ENCODE measurements at regions not wholly inside any gene's neighbourhood (a gene's known extent, or its start where the extent isn't known, plus 50 kb on each side); places are given as distances from the start of the nearest gene placed in this dataset.

DNA sequence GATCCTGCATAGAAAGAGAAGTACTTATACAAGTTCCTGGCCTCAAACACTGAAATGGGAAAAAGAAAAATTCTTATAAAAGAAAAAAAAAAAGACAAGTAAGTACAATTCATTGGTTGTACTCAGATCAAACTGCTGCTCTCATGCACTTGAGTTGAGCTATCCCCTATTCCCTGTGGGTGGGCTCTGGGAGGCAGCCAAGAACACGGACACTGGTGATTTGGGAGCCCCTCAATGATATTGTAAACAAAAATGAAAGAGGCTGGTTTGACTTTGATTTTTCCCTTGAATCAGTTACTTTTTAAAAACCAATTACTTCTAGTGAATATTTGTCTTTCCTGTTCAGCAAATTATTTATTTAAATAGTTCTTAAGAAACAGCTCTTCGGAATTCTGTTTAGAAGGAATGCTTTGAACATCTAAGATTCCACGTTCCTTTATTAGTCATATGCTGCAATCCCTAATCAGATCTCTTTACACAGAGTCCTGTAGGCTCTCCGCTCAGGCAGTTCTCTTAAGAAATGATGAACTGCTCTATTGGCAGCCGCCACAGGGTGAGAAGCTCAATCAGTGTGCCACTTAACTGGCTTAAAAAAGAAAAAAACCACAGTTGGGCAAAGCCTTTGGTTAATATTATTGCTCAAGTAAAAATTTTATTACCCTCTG, 225.1 kb downstream of the TMEM182 start:
- no peak for TF ChIP-seq EZH2phosphoT487 (IDR thresholded peaks at IDR 0.05; ENCODE audit: low read depth)
- TF ChIP-seq, protein P1, sequence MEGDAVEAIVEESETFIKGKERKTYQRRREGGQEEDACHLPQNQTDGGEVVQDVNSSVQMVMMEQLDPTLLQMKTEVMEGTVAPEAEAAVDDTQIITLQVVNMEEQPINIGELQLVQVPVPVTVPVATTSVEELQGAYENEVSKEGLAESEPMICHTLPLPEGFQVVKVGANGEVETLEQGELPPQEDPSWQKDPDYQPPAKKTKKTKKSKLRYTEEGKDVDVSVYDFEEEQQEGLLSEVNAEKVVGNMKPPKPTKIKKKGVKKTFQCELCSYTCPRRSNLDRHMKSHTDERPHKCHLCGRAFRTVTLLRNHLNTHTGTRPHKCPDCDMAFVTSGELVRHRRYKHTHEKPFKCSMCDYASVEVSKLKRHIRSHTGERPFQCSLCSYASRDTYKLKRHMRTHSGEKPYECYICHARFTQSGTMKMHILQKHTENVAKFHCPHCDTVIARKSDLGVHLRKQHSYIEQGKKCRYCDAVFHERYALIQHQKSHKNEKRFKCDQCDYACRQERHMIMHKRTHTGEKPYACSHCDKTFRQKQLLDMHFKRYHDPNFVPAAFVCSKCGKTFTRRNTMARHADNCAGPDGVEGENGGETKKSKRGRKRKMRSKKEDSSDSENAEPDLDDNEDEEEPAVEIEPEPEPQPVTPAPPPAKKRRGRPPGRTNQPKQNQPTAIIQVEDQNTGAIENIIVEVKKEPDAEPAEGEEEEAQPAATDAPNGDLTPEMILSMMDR (IDR thresholded peaks at IDR 0.05; ENCODE audit: low read depth, low read length) = no peak
- H3K36me3 ChIP-seq (replicated peaks; ENCODE audit: low read depth, low read length) = no peaks in the 10 kb centered on the region

DNA sequence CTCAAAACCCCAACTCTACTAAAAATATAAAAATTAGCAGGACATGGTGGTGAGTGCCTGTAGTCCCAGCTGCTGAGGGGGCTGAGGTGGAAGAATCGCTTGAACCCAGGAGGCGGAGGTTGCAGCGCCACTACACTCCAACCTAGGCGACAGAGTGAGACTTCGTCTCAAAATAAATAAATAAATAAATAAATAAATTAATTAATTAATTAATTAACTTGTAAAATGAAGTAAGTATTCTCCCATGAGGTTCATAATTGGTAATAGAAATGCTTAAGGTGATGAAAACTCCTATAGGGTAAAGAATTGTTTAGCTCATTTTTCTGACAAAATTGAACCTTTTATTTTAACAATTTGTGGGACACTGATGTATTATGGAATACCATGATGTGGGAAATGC, 230.8 kb downstream of the TMEM182 start:
- H3K9ac ChIP-seq (ENCODE audit: low read length) = no peak overlapping the region
- H4K20me1 ChIP-seq (ENCODE audit: insufficient read depth, low read length) = no peaks in the 10 kb centered on the region
- TF ChIP-seq, protein P1 (IDR thresholded peaks at IDR 0.05; ENCODE audit: low read depth, low read length) = no peak
- no peak for TF ChIP-seq EZH2phosphoT487 (IDR thresholded peaks at IDR 0.05; ENCODE audit: low read depth)
- no peaks in the 10 kb centered on the region for H3K4me1 ChIP-seq (ENCODE audit: low read length)
- H3K79me2 ChIP-seq (ENCODE audit: low read length) = no peaks in the 10 kb centered on the region
- no peaks in the 10 kb centered on the region for H3K36me3 ChIP-seq (replicated peaks; ENCODE audit: low read depth, low read length)
- no peak overlapping the region for H3K27ac ChIP-seq (ENCODE audit: low read length)
- no peak overlapping the region for H3K4me3 ChIP-seq (ENCODE audit: low read length)
- H3K27me3 ChIP-seq (ENCODE audit: low read depth, low read length) = peaks cover 44% of the 10 kb centered on the region
- H3K9me3 ChIP-seq (ENCODE audit: insufficient read depth, low read length) = no peaks in the 10 kb centered on the region
- H3K4me2 ChIP-seq (ENCODE audit: low read length) = no peak overlapping the region
- no peak overlapping the region for H2AFZ ChIP-seq (ENCODE audit: low read depth, low read length)

More for the DNA sequence above, 225.1 kb downstream of the TMEM182 start:
- Histone ChIP-seq H3K4me2 (ENCODE audit: low read length) (no peak overlapping the region), H3K4me3 (ENCODE audit: low read length) (no peak overlapping the region), H3K9ac (ENCODE audit: low read length) (no peak overlapping the region), H4K20me1 (ENCODE audit: insufficient read depth, low read length) (no peaks in the 10 kb centered on the region), H3K27me3 (ENCODE audit: low read depth, low read length) (peaks cover 53% of the 10 kb centered on the region), H2AFZ (ENCODE audit: low read depth, low read length) (no peak overlapping the region), H3K79me2 (ENCODE audit: low read length) (no peaks in the 10 kb centered on the region), H3K4me1 (ENCODE audit: low read length) (no peaks in the 10 kb centered on the region), H3K27ac (ENCODE audit: low read length) (no peak overlapping the region), H3K9me3 (ENCODE audit: insufficient read depth, low read length) (no peaks in the 10 kb centered on the region)

DNA sequence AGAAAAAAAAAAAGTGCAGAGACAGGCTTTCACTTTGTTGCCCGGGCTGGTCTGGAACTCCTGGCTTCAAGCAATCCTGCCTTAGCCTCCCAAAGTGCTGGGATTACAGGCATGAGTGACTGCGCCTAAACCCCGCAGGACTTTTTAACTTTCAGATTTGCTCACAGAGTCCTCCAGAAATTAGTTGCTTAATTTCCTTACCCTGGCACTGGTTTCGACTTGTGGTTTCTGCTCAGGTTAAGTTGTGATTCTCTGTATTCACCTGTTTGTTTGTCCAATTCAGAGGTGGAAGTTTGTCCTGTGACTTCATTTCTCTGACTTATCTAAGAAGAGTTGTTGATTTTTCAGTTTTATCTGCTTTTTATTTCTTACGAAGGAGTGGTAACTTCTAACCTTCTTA, 238.1 kb downstream of the TMEM182 start:
- TF ChIP-seq, protein P1 (IDR thresholded peaks at IDR 0.05; ENCODE audit: low read depth, low read length) = no peak
- TF ChIP-seq EZH2phosphoT487 (IDR thresholded peaks at IDR 0.05; ENCODE audit: low read depth) = no peak
- Histone ChIP-seq H4K20me1 (ENCODE audit: insufficient read depth, low read length) (no peaks in the 10 kb centered on the region), H3K36me3 (replicated peaks; ENCODE audit: low read depth, low read length) (peaks cover 3% of the 10 kb centered on the region), H3K79me2 (ENCODE audit: low read length) (no peaks in the 10 kb centered on the region), H2AFZ (ENCODE audit: low read depth, low read length) (no peak overlapping the region), H3K9ac (ENCODE audit: low read length) (no peak overlapping the region), H3K27ac (ENCODE audit: low read length) (peak overlapping the region; percentile 26; the same call in 1 of the 2 replicates), H3K4me2 (ENCODE audit: low read length) (peak overlapping the region; percentile 65), H3K27me3 (ENCODE audit: low read depth, low read length) (peaks cover 38% of the 10 kb centered on the region), H3K9me3 (ENCODE audit: insufficient read depth, low read length) (no peaks in the 10 kb centered on the region), H3K4me3 (ENCODE audit: low read length) (peak overlapping the region; percentile 54), H3K4me1 (ENCODE audit: low read length) (peaks cover 35% of the 10 kb centered on the region)

DNA sequence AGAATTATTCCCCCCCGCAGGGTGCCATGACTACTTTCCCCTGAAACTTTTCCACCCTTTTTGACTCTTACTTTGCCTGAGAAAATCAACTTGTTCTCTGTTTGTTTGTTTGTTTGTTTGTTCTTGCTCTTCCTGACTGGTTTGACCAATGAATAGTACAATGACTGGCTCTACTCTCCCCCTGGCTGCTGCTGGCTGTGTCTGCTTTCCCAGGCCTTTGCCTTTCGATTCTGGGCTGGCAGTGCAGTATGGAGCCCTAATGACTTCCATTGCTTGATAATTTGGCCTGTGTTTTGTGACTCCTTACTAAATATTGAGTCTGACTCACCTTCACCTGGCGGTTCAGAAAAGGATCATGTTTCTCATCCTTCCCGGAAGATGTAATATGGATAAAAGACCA, 241.1 kb downstream of the TMEM182 start:
- Histone ChIP-seq H3K79me2 (ENCODE audit: low read length) (no peaks in the 10 kb centered on the region), H3K4me2 (ENCODE audit: low read length) (no peak overlapping the region), H3K9me3 (ENCODE audit: insufficient read depth, low read length) (no peaks in the 10 kb centered on the region), H3K4me1 (ENCODE audit: low read length) (peaks cover 36% of the 10 kb centered on the region), H3K4me3 (ENCODE audit: low read length) (no peak overlapping the region), H4K20me1 (ENCODE audit: insufficient read depth, low read length) (no peaks in the 10 kb centered on the region), H3K9ac (ENCODE audit: low read length) (no peak overlapping the region), H3K36me3 (replicated peaks; ENCODE audit: low read depth, low read length) (peaks cover 3% of the 10 kb centered on the region), H3K27me3 (ENCODE audit: low read depth, low read length) (peaks cover 25% of the 10 kb centered on the region), H2AFZ (ENCODE audit: low read depth, low read length) (no peak overlapping the region), H3K27ac (ENCODE audit: low read length) (no peak overlapping the region)
- TF ChIP-seq, protein P1 (IDR thresholded peaks at IDR 0.05; ENCODE audit: low read depth, low read length) = no peak
- TF ChIP-seq EZH2phosphoT487 (IDR thresholded peaks at IDR 0.05; ENCODE audit: low read depth) = no peak
